Hindlimb muscle (tissue), 1 donor: ENCODE measurements at regions not wholly inside any gene's neighbourhood (a gene's known extent, or its start where the extent isn't known, plus 50 kb on each side); places are given as distances from the start of the nearest gene placed in this dataset.

Source experiments
- DNase-seq: peaks from one replicate; pipeline ENCODE4 v3.0.0-alpha.2; 2013

DNA sequence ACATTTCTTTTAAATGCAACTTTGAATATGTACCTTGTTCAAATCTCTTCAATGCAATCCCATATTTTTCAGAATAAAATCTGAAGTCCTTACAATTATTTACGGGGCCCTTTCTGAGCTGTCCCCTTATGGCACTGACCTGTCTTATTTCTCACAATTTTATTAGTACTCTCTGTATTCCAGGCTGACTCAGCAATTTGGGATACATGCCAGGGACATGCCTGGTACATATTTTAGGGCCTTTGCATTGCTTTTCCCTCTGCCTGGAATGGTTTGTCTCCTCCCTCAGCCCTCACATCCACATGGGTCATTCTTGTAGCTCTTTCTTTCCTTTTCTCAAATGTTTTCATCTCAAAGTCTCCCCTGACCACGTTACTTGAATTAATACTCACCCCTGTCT is 172.2 kb upstream of the TECRL start:
- DNase-seq = no peak

DNA sequence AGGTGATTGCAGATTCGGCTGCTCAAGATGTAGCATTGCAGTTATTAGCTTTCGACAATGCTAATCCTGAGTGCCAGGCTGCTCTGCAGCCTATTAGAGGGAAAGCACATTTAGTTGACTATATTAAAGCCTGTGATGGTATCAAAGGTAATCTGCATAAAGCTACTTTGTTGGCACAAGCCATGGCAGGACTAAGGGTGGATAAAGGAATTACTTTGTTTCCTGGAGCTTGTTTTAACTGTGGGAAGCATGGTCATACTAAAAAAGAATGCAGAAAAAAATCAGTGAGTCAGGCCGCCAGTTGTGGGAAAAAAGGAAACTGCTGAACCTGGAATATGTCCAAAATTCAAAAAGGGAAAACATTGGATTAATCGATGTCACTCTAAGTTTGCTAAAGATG is 154.9 kb upstream of the TECRL start:
- no peak for DNase-seq

DNA sequence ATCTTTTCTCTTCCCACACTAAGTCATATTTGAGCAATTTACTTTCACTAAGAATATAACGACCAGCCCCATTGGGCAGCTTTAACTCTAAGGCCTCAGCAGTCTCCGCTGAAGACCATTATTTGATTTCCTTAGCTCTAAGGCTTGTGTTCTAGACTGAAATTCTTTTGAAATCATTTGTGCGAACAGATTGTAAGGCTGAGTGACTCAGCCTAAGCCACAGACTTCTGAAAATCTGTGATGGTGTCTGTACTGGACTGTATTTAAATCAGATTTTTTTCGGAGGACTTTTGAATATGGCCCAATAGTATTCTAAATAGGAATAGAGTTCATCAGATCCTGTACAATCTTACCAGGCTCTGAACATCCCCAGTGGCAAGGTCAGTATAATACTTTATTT is 150.3 kb upstream of the TECRL start:
- no peak for DNase-seq

DNA sequence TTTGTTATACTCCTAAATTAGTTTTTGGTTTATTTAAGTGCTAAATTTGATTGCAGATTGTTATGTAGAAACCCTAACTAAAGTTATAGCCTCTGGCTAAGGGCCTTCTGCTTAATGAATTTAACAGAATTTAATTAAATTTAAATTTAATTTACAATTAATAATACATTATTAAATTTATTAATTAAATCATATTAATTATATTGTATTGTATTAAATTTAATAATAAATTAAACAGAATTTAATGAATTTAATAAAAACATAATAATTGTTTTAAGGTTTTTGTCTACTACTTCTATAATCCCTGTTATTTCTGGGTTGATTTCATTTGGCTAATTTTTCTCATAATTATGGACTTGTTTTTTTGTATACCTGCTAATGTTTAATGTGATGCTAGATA is 141.9 kb upstream of the TECRL start:
- DNase-seq = no peak

DNA sequence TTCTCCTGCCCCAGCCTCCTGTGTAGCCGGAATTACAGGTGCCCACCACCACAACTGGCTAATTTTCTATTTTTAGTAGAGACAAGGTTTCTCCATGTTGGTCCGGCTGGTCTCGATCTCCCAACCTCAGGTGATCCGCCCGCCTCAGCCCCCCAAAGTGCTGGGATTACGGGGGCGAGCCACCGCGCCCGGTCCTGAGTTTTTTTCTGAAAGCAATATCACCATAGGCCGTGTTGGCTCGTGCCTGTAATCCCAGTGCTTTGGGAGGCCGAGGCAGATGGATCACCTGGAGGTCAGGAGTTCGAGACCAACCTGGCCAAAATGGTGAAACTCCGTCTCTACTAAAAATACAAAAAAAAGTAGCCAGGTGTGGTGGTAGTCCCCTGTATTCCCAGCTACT is 136.3 kb upstream of the TECRL start:
- DNase-seq = no peak

DNA sequence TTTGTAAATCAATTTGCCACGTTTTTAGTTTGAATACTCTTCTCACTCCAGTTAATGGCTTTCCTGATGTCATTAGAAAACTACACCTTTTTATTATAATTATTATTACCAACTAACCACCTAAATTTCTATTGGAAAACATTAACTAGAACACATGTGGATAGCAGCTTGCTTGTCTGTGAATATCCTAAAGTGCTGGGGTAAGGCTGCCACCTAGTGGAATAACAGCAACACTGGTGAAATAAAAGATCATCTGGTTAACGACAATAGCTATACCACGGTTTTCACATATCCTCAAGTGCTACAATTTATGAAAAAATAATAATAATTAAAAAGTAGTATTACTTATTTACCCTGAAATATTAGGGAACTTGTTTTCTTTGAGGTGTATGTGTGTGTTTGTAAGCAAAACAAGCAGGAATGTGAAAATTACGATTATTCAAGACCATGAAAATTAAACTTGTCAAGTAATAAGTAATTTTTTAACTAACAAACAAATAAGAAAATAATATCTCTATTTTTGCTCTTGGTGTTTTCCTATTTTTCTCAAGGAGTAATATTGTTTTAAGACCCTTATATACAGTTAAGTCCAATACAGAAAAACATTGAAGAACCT is 130.1 kb upstream of the TECRL start:
- DNase-seq = peak; percentile 63

DNA sequence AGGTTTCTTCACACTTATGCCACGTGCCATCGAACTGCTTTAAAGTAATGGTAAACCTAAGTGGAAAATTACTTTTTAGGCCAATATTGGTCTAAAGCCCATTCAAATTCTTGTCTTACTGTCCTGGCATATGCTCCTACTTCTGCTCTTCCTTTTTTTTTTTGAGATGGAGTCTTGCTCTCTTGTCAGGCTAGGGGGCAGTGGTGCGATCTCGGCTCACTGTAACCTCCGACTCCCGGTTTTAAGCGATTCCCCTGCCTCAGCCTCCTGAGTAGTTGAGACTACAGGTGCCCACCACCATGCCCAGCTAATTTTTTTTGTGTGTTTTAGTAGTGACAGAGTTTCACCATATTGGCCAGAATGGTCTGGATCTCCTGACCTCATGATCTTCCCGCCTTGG is 129.0 kb upstream of the TECRL start:
- no peak for DNase-seq

DNA sequence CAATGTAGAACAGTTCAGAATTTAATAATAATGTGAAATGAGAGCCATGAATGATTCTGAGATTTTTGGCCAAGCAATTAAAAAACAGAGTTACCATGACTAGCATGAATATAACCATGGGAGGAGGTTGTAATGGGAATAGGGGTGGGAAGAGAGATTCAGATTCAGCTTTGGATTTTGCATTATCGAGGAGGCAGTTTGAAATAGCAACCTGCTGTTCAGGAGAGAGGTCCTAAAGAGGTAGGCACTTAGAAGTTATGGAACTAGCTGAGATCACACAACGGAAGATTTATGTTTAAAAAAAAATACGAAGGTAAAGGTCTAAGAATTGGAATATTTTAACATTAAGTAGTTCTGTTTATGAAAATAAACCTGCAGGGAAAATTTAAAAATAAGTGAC is 124.4 kb upstream of the TECRL start:
- no peak for DNase-seq

DNA sequence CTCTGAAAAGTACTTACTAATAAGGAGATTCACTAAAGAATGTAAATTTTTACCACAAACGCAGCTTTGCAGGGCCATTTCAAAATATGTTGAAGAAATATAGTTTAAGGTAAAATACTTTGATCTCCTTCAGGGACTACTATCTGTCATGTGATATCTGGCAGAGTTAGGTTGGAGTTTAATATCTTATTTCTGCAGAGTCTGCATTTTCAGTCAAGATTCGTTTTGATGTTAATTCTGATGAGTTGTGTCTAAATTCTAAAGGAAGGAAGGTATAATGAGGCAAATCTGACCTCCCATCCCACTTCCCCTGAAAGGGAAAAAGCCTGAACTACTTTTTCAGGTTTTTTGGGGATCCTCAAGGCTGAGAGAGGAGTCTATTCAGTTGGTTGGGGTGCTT is 123.9 kb upstream of the TECRL start:
- no peak for DNase-seq

DNA sequence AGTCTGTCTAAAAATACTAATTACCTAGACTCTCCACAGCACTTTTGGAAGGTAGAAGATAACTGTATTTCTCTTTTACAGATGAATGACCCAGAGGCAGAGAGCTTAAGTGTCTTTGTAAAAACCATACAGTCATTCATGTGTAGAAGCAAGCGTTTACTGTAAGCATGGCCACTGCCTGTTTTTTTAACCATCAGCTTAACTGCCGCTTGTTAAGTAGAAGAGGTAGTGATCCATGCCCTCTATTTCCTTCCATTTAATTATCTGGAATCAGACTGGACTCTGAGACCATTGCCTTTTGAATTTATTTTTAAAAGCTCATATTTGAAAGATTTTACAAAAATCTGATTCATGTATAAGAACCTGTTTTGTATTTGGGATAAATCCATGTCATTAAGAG is 111.2 kb upstream of the TECRL start:
- no peak for DNase-seq

DNA sequence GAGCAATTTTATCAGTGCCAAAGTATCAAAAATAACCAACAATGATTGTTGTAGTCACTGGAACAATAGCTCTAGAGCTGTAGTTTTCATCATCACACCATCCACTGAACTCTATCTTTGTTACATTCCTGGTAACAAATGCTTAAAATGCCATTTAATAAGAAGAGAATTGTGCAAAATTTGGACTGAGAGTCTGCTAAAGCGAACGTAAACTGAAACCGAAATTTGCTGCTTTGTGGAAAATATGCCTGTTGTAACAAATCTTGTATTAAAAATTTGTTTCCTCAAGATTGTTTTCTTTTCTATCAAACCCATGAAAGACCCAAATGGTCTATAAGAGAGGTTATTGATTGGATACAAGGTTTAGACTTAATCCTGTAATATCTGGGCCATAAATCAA is 109.3 kb upstream of the TECRL start:
- DNase-seq = no peak

DNA sequence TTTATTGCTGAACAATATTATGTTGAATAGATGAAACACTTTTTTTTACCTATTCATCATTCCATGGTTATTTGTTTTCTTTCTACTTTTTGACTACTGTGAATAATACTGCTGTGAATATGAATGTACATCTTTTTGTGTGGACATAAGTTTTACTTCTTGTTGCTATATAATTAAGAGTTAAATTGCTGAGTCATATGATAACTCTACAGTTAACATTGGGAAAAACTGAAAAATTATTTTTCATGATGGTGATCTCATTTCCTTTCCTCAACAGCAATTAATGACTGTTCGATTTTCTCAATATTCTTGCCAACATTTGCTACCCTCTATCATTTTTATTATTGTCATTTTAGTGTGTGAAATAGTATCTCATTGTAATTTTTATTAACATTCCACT is 106.9 kb upstream of the TECRL start:
- DNase-seq = no peak

DNA sequence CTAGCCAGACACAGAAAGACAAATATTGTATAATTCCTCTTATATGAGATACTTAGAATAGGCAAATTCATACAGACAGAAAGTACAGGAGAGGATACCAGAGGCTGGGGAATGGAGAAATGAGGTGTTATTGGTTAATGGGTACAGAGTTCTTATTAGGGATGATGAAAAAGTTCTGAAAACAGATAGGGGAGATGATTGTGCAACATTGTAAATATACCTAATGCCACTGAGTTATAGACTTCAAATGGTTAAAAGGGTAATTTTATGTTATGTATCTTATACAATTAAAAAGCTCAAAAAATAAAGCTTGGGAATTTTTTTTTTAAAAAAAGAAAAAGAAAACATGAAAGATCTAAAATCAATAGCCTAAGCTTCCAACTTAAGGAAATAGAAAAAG is 98.8 kb upstream of the TECRL start:
- no peak for DNase-seq

DNA sequence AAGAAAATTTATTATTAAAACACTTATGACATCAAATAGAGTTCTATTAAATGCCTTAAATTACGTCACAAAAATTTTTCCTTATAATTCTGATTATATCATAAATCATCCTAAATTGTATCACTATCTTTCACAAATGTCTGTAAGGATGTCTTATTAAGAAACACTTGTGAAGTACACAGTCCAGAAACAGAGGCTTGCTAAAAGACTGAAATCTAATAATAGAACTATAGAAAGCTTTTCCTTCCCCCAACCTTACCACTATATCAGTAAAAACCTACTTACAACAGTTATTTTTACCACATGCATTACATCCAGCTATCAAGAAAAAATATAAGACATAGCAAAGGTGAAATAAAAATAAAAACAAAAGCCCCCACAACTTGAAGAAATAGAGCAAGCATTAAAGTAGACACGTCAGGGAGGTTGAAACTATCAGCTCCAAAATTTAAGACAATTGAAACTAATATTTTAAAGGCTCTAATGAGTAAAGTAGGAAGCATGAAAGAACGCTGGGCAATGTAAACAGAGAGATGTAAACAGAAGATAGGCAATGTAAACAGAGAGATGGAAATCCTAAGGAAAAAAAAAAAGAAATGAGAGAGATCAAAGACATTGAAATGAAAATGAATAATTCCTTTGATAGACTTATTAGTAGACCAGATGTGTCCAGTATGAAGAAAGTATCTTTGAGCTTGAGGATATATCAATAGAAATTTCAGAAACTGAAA is 94.9 kb upstream of the TECRL start:
- DNase-seq = no peak

DNA sequence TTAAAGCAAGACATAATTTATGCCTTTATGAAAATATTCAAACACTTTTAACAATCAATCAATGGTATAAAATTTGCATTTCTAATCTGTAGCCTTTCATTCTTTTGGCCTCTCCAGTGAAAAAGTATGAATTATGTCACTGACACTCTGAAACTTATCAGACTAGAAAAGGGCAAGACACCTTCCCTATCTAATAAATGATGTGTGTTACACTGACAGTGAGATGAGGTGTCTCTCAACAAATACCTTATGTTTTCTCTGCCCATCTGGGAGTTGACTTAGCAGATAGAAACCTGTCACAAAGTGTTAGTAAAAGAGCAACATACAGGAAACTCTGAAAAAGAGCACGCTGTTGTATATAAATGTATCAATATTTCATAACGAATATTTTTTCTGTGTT is 94.2 kb upstream of the TECRL start:
- DNase-seq = no peak

DNA sequence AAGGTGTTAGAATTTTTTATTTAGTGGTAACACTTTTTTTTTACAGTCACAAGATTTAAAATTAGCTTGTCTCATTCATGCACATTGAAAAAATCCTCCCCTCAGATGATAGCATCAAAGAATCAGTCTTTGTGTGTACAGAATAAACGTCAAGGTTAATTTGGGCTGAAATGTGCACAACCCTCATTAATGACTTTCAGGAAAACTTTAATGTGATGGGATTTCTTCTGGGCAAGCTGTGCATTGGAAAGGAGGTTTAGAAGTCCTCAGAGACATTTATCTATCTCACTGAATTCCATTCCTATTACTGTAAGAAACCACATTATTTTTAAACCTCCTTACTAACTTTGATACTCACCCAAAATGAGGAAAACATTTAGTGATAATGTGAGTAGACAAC is 88.2 kb upstream of the TECRL start:
- DNase-seq = no peak

DNA sequence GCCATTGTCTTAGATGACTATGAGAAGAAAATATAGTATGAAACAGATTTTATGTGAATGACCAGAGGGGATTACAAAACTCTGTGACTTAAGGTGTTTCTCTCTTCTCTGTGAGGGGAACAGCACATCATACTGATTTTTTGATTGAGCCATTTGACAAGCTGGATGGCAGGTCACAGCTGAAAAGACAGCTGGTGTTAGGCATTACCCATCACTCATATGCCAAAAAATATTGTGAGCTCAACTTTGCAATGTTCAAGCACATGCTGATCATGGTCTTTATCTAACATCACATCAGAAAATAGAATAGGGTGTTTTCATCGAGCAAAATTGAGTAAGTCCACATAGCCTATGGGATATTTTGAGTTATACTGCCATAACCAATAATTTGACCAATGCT is 86.7 kb upstream of the TECRL start:
- no peak for DNase-seq

DNA sequence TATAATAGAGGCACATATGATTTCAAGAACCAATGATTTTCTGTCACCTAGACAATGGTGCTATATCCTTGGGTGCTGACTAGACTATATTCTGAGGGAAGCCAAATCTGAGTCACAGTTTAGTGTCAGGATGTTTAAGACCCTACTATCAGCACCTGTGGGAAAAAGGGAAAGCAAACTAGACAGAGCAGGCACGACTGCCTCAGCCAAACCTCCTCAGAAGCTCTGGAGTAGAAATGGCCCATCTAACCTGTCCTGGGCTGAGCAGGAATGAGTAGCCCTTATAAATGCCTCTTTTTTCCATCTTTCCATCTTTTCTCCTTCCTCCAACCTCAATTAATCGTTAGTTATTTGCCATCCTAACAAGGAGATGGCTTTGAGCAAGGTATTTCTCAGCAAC is 80.4 kb upstream of the TECRL start:
- DNase-seq = no peak

DNA sequence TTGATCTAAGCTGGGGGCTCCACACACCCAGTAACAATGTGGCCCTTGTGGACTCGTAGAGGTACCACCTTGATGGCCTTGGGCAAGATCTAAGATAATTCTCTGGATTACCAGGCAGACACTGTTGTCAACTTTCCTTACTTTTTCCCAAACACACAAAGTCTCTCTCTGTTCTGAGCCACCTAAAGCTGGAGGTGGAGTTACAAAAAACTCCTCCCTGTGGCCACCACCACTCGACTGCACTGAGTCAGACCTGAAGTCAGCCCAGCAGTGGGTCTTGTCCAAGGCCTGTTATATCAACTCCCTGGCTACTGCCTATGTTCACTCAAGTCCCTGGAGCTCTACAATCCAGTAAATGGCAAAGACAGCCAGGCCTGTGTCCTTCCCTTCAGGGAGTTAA is 70.1 kb upstream of the TECRL start:
- DNase-seq = no peak

DNA sequence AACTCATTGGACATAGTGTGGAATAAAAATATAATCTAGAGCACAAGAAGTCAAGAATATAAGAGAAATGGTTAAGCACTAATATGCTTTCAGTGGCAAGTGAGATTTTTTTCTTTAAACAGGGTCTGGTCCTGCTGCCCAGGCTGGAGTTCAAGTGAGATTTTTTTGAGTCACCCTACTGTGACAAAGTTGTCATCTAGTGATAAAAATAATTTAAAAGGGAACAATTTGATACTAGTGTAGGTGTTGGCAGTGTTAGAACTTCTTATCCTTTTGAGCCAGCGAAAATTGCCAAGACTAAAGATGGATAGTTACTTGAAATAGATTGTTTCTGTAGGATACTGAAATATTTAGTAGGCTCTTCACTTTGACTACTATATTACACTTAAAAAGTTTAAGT is 67.9 kb upstream of the TECRL start:
- no peak for DNase-seq

DNA sequence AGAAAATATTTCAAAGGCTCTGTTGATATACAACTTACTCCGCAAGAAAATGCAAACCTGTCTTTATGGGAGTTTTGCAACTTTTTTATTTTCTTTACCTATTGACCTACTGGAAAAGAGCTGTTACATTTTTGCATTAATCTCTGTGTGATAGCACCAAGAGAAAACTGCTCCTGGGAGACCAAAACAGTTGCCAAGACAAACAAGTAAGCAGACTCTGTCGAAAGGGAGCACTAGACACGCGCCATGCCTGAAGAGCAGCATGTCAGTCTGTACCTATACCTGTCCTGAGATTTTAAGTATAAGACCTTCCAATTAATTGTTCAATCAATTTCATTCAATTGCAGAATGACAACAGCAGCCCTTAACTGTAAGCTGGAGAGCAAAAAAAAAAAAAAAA is 56.0 kb upstream of the TECRL start:
- no peak for DNase-seq

DNA sequence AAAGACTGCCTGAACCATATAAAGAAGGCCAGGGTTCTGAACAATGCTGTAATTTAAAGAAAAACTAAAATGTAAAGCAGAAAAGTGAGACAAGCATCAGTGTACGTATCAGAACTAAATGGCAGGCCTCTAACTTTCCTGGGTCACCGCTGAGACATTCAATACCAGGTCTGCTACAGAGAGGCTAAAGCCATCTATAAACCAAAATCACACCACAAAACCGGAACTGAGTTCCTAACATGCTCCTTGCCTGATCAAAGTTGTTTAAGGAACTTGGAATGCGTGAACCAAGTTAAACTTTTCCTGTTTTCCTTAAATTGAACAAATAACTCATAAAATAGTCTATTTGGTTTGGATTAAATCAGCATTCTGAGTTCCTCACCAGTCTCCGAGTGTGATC is 55.3 kb upstream of the TECRL start:
- DNase-seq = no peak
